Adipocyte (in vitro differentiated cells): ENCODE measurements at regions not wholly inside any gene's neighbourhood (a gene's known extent, or its start where the extent isn't known, plus 50 kb on each side); places are given as distances from the start of the nearest gene placed in this dataset.

Source experiments
- DNase-seq: peaks from one replicate; pipeline ENCODE4 v3.0.0-alpha.2; 2015; ENCODE audit warnings: low read depth
- H3K27me3 ChIP-seq: replicated peaks from 2 replicates; pipeline ENCODE4 v1.7.0; 2013; ENCODE audit warnings: mild to moderate bottlenecking, low read length, moderate library complexity; ENCODE audit not compliant: control insufficient read depth, insufficient read depth
- H3K36me3 ChIP-seq: 2 replicates; pipeline ENCODE4 v1.7.0; 2013; ENCODE audit warnings: low read length, mild to moderate bottlenecking, moderate library complexity; ENCODE audit not compliant: control insufficient read depth, insufficient read depth, severe bottlenecking
- H3K4me1 ChIP-seq: 2 replicates; pipeline ENCODE4 v1.7.0; 2013; ENCODE audit warnings: mild to moderate bottlenecking, low read length, moderate library complexity; ENCODE audit not compliant: control insufficient read depth, insufficient read depth
- H3K4me3 ChIP-seq: 2 replicates; pipeline ENCODE4 v1.7.0; 2013; ENCODE audit warnings: mild to moderate bottlenecking, low read length, moderate library complexity
- H3K9ac ChIP-seq: 2 replicates; pipeline ENCODE4 v1.7.0; 2013; ENCODE audit warnings: mild to moderate bottlenecking, low read length, moderate library complexity
- H3K9me3 ChIP-seq: 2 replicates; pipeline ENCODE4 v1.7.0; 2013; ENCODE audit warnings: mild to moderate bottlenecking, low read length, moderate library complexity; ENCODE audit not compliant: control insufficient read depth

- no peak for DNase-seq
Observed at GRCh38 chr4:41374490-41374889, 117.8 kb downstream of the UCHL1 start.

DNA sequence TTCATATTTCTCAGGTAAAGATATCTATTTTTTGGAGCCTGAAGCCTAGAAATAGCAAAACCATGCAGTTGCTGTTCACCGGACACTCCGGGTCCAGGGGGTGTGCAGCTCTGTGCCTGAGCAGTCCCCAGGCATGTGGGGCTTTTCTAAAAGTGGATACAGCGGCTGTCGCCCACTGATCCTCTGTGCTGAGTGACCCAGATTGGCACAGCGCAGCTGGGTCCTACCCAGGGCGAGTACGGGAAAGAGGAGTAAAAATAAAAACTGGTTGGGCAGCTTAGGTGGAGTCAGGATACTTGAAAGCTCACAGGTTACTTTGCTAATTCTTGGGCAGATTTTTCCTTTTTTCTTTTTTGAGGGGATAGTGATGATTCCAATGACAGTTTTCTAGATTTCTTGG is 118.8 kb downstream of the UCHL1 start:
- no peak for DNase-seq
- no peaks in the 10 kb centered on the region for H3K36me3 ChIP-seq

More at GRCh38 chr4:41374490-41374889, 117.8 kb downstream of the UCHL1 start:
- Histone ChIP-seq H3K36me3 (no peaks in the 10 kb centered on the region), H3K27me3 (peaks cover 5% of the 10 kb centered on the region), H3K9me3 (peaks cover 8% of the 10 kb centered on the region), H3K4me1 (no peaks in the 10 kb centered on the region), H3K4me3 (no peak overlapping the region), H3K9ac (no peak overlapping the region)

DNA sequence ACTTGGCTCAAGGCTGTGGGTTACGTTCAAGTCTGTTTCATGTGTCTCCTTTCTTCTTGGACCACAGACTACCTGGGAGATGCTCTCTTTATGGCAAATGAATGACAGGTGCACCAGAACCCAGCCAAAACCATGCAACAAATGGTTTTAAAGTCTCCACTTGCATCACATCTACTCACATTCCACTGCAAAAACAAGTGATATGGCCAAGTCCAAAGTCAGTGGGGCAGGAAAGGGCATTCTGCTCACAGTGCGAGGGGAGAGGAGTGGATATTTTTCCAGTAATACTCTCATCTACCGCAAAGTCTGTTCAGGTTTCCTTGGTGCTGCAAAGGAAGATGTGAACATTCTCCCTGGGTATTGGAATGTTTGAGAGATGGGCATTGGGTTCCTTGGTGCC is 120.5 kb downstream of the UCHL1 start:
- Histone ChIP-seq H3K4me3 (no peak overlapping the region), H3K9ac (no peak overlapping the region), H3K9me3 (peaks cover 8% of the 10 kb centered on the region), H3K4me1 (no peaks in the 10 kb centered on the region), H3K27me3 (no peaks in the 10 kb centered on the region), H3K36me3 (no peaks in the 10 kb centered on the region)
- no peak for DNase-seq

More for the DNA sequence above, 118.8 kb downstream of the UCHL1 start:
- Histone ChIP-seq H3K27me3 (no peaks in the 10 kb centered on the region), H3K9me3 (peaks cover 8% of the 10 kb centered on the region), H3K9ac (no peak overlapping the region), H3K4me3 (no peak overlapping the region), H3K4me1 (no peaks in the 10 kb centered on the region)

GRCh38 chr4:41379230-41379629 is 122.5 kb downstream of the UCHL1 start:
- Histone ChIP-seq H3K36me3 (no peaks in the 10 kb centered on the region), H3K4me3 (no peak overlapping the region), H3K9ac (no peak overlapping the region), H3K27me3 (no peaks in the 10 kb centered on the region), H3K4me1 (no peaks in the 10 kb centered on the region), H3K9me3 (peaks cover 8% of the 10 kb centered on the region)
- DNase-seq: no peak

DNA sequence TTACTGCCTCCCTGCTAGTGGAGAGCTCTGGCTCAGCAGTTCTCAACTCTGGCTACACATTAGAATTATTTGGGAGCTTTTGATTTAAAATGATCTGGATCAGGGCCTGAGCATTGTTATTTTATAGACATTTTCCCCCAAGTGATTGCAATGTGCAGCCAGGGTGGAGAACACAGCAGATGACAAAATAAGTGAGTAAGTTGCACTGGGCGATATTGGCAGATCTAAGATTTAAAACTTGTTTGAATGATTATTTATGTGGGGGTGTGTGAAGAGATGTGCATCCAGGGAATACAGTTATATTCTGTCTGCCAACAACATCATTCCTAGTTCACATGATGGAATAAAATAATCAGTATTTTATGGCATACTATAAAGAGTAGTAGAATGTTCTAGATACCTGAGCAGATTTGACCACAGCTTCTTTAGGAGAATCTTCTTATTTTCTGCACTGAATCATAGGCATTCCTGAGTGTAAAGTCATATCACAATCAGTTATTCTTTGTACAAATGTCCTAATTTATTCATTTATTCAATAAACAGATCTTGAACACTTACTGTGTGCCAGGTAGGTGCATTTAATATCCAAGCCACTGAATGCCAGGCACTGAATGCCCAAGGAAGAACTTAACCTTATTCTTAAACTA is 123.9 kb downstream of the UCHL1 start:
- DNase-seq: no peak
- Histone ChIP-seq H3K27me3 (no peaks in the 10 kb centered on the region), H3K36me3 (no peaks in the 10 kb centered on the region), H3K4me1 (no peaks in the 10 kb centered on the region), H3K4me3 (no peak overlapping the region), H3K9ac (no peak overlapping the region), H3K9me3 (peaks cover 8% of the 10 kb centered on the region)

DNA sequence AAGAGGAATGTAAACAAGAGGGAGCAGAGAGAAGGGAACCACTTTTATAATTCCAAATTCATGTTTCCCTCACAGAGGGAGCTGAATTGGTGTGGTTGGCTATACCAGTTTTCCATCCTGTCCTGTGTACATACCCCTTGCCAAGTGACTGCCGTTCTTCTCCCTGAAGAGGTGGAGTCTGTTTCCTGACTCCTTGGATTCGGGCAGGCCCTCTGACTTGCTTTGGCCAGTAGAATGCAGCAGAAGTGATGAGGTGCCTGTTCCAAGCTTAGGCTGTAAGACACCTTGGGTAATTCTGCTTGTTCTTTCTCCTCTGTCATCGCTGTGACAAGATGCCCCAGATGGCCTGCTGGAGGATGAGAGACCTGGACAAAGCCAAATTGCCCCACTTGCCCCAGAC is 124.7 kb downstream of the UCHL1 start:
- H3K9ac ChIP-seq: no peak overlapping the region
- no peak for DNase-seq
- peaks cover 8% of the 10 kb centered on the region for H3K9me3 ChIP-seq
- no peak overlapping the region for H3K4me3 ChIP-seq
- H3K36me3 ChIP-seq: no peaks in the 10 kb centered on the region
- H3K4me1 ChIP-seq: no peaks in the 10 kb centered on the region
- H3K27me3 ChIP-seq: no peaks in the 10 kb centered on the region

- H3K4me3 ChIP-seq: no peak overlapping the region
- H3K9ac ChIP-seq: no peak overlapping the region
- H3K36me3 ChIP-seq: no peaks in the 10 kb centered on the region
- no peaks in the 10 kb centered on the region for H3K9me3 ChIP-seq
- no peaks in the 10 kb centered on the region for H3K27me3 ChIP-seq
- no peaks in the 10 kb centered on the region for H3K4me1 ChIP-seq
- DNase-seq: no peak
Observed at GRCh38 chr4:41384992-41385391, 128.3 kb downstream of the UCHL1 start.

DNA sequence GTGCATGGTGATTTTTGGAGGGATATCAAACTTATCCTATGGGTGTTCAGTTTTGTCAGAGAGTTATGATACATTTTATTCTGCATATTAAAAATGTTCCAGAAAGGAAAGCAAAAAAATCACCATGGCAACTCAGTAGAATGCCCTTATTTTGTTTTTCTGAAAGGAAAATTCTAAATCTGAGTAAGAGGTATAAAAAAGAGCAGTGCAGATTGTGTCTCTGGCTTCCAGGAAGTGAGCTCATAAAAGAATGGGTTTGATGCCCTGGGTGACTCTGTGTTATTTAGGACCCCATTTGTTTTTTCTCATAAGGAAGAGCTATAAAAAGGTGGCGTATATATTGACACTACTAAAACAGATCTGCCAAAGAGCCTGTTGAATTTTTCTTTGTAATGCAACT is 128.8 kb downstream of the UCHL1 start:
- Histone ChIP-seq H3K9ac (no peak overlapping the region), H3K9me3 (no peaks in the 10 kb centered on the region), H3K27me3 (no peaks in the 10 kb centered on the region), H3K4me3 (no peak overlapping the region), H3K4me1 (no peaks in the 10 kb centered on the region), H3K36me3 (no peaks in the 10 kb centered on the region)
- no peak for DNase-seq

DNA sequence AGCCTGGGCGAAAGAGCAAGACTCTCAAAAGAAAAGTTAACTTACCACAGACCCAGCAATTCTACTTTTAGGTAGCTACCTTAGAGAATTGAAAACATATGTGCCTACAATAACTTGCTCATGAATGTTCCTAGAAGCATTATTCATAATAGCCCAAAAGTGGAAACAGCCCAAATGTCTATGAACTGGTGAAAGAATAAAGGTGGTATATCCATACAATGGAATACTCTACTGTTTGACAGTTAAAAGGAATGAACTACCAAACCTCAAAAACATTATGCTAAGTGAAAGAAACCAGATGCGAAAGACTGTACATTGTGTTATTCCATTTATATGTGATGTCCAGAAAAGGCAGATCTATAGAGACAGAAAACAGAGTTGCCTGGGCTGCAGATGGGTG is 131.4 kb downstream of the UCHL1 start:
- Histone ChIP-seq H3K36me3 (no peaks in the 10 kb centered on the region), H3K27me3 (no peaks in the 10 kb centered on the region), H3K4me3 (no peak overlapping the region)

DNA sequence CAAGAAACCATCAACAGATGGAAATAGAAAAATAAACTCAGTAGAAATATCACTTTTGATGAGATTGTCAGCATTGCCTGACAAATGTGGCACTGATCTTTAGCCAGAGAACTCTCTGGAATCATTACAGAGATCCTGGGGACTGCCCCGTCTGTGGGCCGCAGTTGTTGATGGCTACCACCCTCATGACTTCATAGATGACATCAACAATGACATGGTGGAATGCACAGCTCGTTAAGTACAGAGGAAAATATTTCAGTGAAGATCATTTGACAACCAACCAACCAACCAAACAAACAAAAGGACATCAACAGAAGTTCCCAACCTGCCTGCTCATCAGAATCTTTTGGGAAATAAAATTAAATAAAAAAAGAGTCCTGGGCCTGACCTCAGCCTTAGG is 132.6 kb downstream of the UCHL1 start:
- no peak overlapping the region for H3K9ac ChIP-seq
- H3K36me3 ChIP-seq: no peaks in the 10 kb centered on the region
- H3K27me3 ChIP-seq: no peaks in the 10 kb centered on the region
- H3K4me3 ChIP-seq: no peak overlapping the region
- H3K9me3 ChIP-seq: no peaks in the 10 kb centered on the region
- DNase-seq: no peak
- H3K4me1 ChIP-seq: no peaks in the 10 kb centered on the region

More for the DNA sequence above, 131.4 kb downstream of the UCHL1 start:
- no peak overlapping the region for H3K9ac ChIP-seq
- DNase-seq: no peak
- no peaks in the 10 kb centered on the region for H3K4me1 ChIP-seq
- H3K9me3 ChIP-seq: no peaks in the 10 kb centered on the region

DNA sequence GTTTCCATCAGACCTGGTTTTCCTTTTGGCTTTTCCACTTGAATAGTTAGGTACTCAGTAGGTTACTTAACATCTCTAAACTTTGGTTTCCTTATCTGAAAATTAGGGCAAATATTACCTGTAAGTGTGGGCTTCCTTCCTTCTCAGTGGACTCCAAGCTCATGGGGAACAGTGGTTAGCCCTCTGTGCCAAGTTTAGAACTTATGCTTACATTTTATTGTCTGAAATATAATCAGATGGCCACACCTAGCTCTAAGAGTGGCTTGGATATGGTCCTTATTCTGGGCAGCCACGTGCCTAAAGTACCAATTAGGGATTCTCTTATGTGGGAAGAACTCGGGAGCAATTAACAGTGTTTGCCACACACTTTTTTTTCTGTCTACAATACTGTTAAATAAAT is 133.9 kb downstream of the UCHL1 start:
- no peak overlapping the region for H3K4me3 ChIP-seq
- H3K27me3 ChIP-seq: no peaks in the 10 kb centered on the region
- DNase-seq: no peak
- no peaks in the 10 kb centered on the region for H3K9me3 ChIP-seq
- no peaks in the 10 kb centered on the region for H3K36me3 ChIP-seq
- H3K4me1 ChIP-seq: no peaks in the 10 kb centered on the region
- no peak overlapping the region for H3K9ac ChIP-seq

- no peaks in the 10 kb centered on the region for H3K36me3 ChIP-seq
- no peak for DNase-seq
- H3K4me3 ChIP-seq: no peak overlapping the region
- no peaks in the 10 kb centered on the region for H3K4me1 ChIP-seq
- H3K9ac ChIP-seq: no peak overlapping the region
- no peaks in the 10 kb centered on the region for H3K27me3 ChIP-seq
- no peaks in the 10 kb centered on the region for H3K9me3 ChIP-seq
Observed at GRCh38 chr4:41391271-41391670, 134.5 kb downstream of the UCHL1 start.
